Mucosa of descending colon (tissue), 3 donors: ENCODE measurements at regions not wholly inside any gene's neighbourhood (a gene's known extent, or its start where the extent isn't known, plus 50 kb on each side); places are given as distances from the start of the nearest gene placed in this dataset.

Experiments
- ATAC-seq: fragments of 200-7000 bp; cut with Tn5 transposase; one replicate; pipeline ENCODE4 v1.9.1; 2020; ENCODE audit warnings: mild to moderate bottlenecking, moderate library complexity
- DNase-seq, 3 donors: peaks; one replicate each; pipeline ENCODE4 v3.0.0-alpha.2; 2020
- H3K36me3 ChIP-seq: fragments of 200-600 bp; one replicate; pipeline ENCODE4 v1.8.0; 2021; ENCODE audit warnings: low read depth, mild to moderate bottlenecking
- H3K4me1 ChIP-seq: fragments of 200-600 bp; one replicate; pipeline ENCODE4 v1.8.0; 2021; ENCODE audit warnings: low read depth, mild to moderate bottlenecking
- H3K4me3 ChIP-seq: fragments of 200-600 bp; one replicate; pipeline ENCODE4 v1.8.0; 2021; ENCODE audit warnings: mild to moderate bottlenecking
- H3K9me3 ChIP-seq: fragments of 200-600 bp; one replicate; pipeline ENCODE4 v1.8.0; 2021; ENCODE audit warnings: mild to moderate bottlenecking
- intact Hi-C, 2 donors: fragments of 100-400 bp; cut with DNase I in 1 of 2; cut with micrococcal nuclease in 1 of 2; formaldehyde crosslinking; loops; one replicate each; pipeline versions ENCODE4 v1.11.0 to v1.11.1; 2022; cut with DNase I, micrococcal nuclease
- TF ChIP-seq, protein P1 (sequence below): fragments of 200-600 bp; IDR thresholded peaks from one replicate; pipeline ENCODE4 v1.8.0; 2022; ENCODE audit warnings: antibody characterized with exemption, mild to moderate bottlenecking
- donor health status: DM: no; HTN: no; CAD: no; lungs with moderate emphysema.
- donor health status: DM: no; HTN: no; CAD: no.
- donor health status: DM: no; HTN: yes; CAD: no.

DNA sequence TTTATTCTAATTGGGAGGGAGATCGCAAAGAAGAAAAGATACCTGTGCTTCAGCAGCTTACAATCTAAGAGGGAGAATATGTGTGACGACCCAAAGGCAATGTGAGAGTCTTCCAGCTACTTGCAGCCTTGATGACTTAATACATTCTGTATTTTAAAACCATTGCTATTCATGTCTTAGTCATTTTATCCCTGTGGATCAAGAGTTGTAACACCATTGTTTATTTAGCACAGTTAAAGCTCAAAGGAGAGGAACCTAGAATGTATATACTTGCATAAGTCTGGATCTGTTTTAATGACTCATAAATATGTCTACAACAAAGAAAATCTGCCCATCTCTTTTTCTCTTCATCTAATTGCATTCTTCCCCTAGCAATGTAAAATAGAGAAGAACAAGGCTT, 117.9 kb upstream of the DLX6 start:
- DNase-seq (no peak), ATAC-seq (no peak)
- H3K9me3 ChIP-seq, result no peaks in the 10 kb centered on the region
- TF ChIP-seq, protein P1, sequence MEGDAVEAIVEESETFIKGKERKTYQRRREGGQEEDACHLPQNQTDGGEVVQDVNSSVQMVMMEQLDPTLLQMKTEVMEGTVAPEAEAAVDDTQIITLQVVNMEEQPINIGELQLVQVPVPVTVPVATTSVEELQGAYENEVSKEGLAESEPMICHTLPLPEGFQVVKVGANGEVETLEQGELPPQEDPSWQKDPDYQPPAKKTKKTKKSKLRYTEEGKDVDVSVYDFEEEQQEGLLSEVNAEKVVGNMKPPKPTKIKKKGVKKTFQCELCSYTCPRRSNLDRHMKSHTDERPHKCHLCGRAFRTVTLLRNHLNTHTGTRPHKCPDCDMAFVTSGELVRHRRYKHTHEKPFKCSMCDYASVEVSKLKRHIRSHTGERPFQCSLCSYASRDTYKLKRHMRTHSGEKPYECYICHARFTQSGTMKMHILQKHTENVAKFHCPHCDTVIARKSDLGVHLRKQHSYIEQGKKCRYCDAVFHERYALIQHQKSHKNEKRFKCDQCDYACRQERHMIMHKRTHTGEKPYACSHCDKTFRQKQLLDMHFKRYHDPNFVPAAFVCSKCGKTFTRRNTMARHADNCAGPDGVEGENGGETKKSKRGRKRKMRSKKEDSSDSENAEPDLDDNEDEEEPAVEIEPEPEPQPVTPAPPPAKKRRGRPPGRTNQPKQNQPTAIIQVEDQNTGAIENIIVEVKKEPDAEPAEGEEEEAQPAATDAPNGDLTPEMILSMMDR, result no peak
- no peak overlapping the region for H3K4me3 ChIP-seq
- no peaks in the 10 kb centered on the region for H3K36me3 ChIP-seq
- intact Hi-C loops, result no loop called here
- no peaks in the 10 kb centered on the region for H3K4me1 ChIP-seq

DNA sequence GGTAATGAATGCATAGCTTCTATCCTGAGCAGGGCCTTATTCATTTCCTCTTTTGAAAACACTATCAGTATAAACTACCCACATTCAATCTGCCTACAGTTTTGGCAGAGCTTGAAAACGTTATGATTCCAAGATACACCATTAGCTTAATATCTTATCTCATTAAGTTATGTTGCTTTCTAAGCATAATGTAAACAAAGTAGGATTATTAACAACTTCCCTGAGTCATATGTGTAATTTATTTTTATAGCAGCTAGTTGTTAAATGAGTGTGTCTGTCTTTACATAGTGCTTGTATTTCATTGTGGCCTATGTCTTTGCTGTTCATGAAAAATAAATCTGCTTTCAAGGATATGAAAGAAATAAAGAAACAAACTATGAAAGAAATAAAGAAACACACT, 106.2 kb upstream of the DLX6 start:
- no peak for DNase-seq
- no peaks in the 10 kb centered on the region for H3K4me1 ChIP-seq
- TF ChIP-seq, protein P1, result no peak
- H3K4me3 ChIP-seq, result no peak overlapping the region
- ATAC-seq, result no peak
- no peaks in the 10 kb centered on the region for H3K9me3 ChIP-seq
- H3K36me3 ChIP-seq, result no peaks in the 10 kb centered on the region
- intact Hi-C loops, result no loop called here

DNA sequence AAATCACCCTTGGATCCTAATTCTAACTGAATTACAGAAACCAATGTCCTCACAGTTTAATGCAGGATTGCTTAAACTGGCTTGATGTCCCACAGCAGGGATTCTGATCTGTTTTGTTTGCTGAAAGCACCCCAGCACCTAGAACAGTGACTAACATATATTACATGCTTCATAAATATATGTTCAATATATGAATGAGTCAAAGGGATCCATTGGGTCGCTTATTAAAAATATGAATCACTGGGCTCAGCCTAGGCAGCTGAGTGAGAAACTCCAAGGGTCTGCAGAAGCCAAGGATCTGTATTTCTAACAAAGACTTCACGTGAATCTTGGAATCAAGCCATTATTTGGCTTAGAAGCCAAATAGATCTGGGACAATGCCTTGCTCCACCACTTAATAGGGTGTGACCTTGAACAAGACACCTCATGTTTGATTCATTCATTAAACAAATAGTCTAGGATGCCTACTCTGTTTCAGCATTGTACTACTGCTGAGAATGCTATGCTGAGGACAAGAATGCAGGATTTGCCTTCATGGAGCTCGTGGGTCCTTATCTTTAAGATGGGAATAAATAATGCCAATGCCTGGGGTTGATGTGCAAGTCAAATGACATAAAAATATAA, 103.4 kb upstream of the DLX6 start:
- TF ChIP-seq, protein P1, result no peak
- DNase-seq, result no peak

DNA sequence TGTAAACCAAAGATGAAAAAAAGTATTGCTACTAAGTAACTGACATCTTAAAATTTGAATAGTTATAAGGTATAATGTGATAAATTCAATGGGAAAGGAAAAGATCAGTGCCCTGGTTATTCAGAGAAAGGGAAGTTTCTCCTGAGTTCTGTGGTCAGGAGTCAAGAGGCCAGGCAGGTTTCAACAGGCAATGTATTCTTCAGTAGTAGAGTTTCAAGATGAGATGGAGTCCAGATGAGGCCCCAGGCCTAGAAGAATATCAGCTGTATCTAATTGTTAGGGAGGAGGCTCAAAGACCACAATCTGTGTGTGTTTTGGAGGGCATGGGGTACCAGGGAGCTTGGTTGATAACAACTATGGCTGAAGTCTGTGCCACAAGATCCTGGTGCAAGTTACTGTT, 101.4 kb upstream of the DLX6 start:
- ATAC-seq, result no peak
- H3K9me3 ChIP-seq, result no peaks in the 10 kb centered on the region
- intact Hi-C loops, result no loop called here
- no peak for DNase-seq
- H3K36me3 ChIP-seq, result no peaks in the 10 kb centered on the region
- no peak overlapping the region for H3K4me3 ChIP-seq
- TF ChIP-seq, protein P1, result no peak
- H3K4me1 ChIP-seq, result no peaks in the 10 kb centered on the region

More for the DNA sequence above, 103.4 kb upstream of the DLX6 start:
- Histone ChIP-seq H3K4me3 (no peak overlapping the region), H3K36me3 (no peaks in the 10 kb centered on the region), H3K4me1 (no peaks in the 10 kb centered on the region), H3K9me3 (no peaks in the 10 kb centered on the region)
- ATAC-seq, result no peak
- intact Hi-C loops, result no loop called here

DNA sequence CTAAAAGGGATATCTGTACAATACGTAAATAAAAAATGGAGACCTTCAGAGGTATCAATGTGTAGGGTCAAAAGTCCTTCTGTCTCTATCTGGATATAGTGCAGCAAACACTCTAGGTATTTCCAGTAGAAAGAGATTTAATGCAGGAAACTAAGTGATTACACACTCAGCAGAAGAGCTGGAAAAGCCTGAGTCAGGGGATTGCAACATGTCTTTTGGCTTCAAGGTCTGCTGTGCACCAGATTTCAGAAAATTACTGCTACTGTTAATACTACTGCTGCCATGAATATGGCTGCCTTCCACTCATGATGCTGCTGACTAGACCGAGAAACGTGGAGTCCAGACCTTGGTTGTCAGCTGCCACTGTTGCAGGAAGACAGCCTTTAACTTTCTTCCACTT, 94.9 kb upstream of the DLX6 start:
- no peak for ATAC-seq
- intact Hi-C loops, result no loop called here

More for the DNA sequence above, 94.9 kb upstream of the DLX6 start:
- Histone ChIP-seq H3K4me1 (no peaks in the 10 kb centered on the region), H3K4me3 (no peak overlapping the region), H3K36me3 (no peaks in the 10 kb centered on the region), H3K9me3 (no peaks in the 10 kb centered on the region)
- DNase-seq, result no peak
- TF ChIP-seq, protein P1, result no peak
